Spleen (tissue), 11 donors: ENCODE measurements at regions not wholly inside any gene's neighbourhood (a gene's known extent, or its start where the extent isn't known, plus 50 kb on each side); places are given as distances from the start of the nearest gene placed in this dataset.

Source experiments
- DNase-seq: peaks from one replicate; pipeline ENCODE4 v3.0.0-alpha.2; 2020
- H3K27ac ChIP-seq, 8 donors: fragments of 200-600 bp; sonication (generic) in 7 of 8; 1 replicate in 4 of 8; 2 replicates in 4 of 8; pipeline versions ENCODE4 v1.5.0 to v1.8.0; 2016 to 2021; ENCODE audit warnings: inconsistent platforms in 4 of 8, mild to moderate bottlenecking in 4 of 8, moderate library complexity in 1 of 8
- H3K27me3 ChIP-seq, 7 donors: fragments of 200-600 bp; sonication (generic) in 6 of 7; replicated peaks in 1 of 7; 1 replicate in 4 of 7; 2 replicates in 3 of 7; pipeline versions ENCODE4 v1.5.0 to v1.8.0; 2016 to 2021; ENCODE audit warnings: inconsistent platforms in 3 of 7, mild to moderate bottlenecking in 1 of 7
- H3K36me3 ChIP-seq, 6 donors: fragments of 200-600 bp; sonication (generic) in 5 of 6; 1 replicate in 4 of 6; 2 replicates in 2 of 6; pipeline versions ENCODE4 v1.5.0 to v1.8.0; 2016 to 2021; ENCODE audit warnings: inconsistent platforms in 2 of 6
- H3K4me1 ChIP-seq, 6 donors: fragments of 200-600 bp; sonication (generic) in 5 of 6; 1 replicate in 3 of 6; 2 replicates in 3 of 6; pipeline versions ENCODE4 v1.5.0 to v1.8.0; 2016 to 2021; ENCODE audit warnings: inconsistent platforms in 3 of 6
- H3K4me3 ChIP-seq, 8 donors: fragments of 200-600 bp; sonication (generic) in 7 of 8; 1 replicate in 4 of 8; 2 replicates in 4 of 8; pipeline versions ENCODE4 v1.5.0 to v1.8.0; 2016 to 2021; ENCODE audit warnings: inconsistent platforms in 4 of 8, mild to moderate bottlenecking in 4 of 8, moderate library complexity in 2 of 8
- H3K9me3 ChIP-seq, 8 donors: fragments of 200-600 bp; sonication (generic) in 7 of 8; 1 replicate in 4 of 8; 2 replicates in 4 of 8; pipeline versions ENCODE4 v1.5.0 to v1.8.0; 2016 to 2021; ENCODE audit warnings: inconsistent platforms in 4 of 8
- POLR2A ChIP-seq, 3 donors: fragments of 450-650 bp; IDR thresholded peaks; one replicate each; pipeline ENCODE4 v1.5.1; 2017; ENCODE audit warnings: antibody characterized with exemption in 3 of 3, mild to moderate bottlenecking in 1 of 3
- POLR2AphosphoS5 ChIP-seq, 3 donors: sonication (generic); formaldehyde crosslinking; IDR thresholded peaks; one replicate each; pipeline ENCODE4 v1.5.1; 2017; ENCODE audit warnings: antibody characterized with exemption in 3 of 3
- WGBS, 5 donors: extraction: QIAGEN DNeasy Blood & Tissue Kit in 3 of 5; methylation state at CpG; one replicate each; pipeline versions ENCODE4 v1.1.5 to v1.1.7; 2013 to 2018; 5-methylcytosine and 5-hydroxymethylcytosine counted together
- intact Hi-C: fragments of 100-400 bp; cut with DNase I; formaldehyde crosslinking; loops from one replicate; pipeline ENCODE4 v1.15.0; 2023; ENCODE audit warnings: low total_unique reads
- TF ChIP-seq, protein P1 (sequence below), 11 experiments: fragments of 200-600 bp in 7 of 11; fragments of 450-650 bp in 4 of 11; sonication (generic) in 4 of 11; IDR thresholded peaks in 8 of 11; conservative IDR thresholded peaks in 3 of 11; 1 replicate in 7 of 11; 2 replicates in 4 of 11; pipeline versions ENCODE4 v1.4.0 to v1.8.0; 2016 to 2021; ENCODE audit warnings: antibody characterized with exemption in 11 of 11, inconsistent platforms in 4 of 11, mild to moderate bottlenecking in 1 of 11
- donor health status: healthy with polysubstance abuse.
- donor health status: DM: no; HTN: no; CAD: no; lungs with moderate emphysema.
- donor health status: DM: no; HTN: no; CAD: no.
- donor health status: Bipolar disorder and iron deficiency.
- donor health status: healthy.
- donor health status: DM: no; HTN: no; CAD: no.
- donor health status: DM: yes; HTN: yes; CAD: no.

DNA sequence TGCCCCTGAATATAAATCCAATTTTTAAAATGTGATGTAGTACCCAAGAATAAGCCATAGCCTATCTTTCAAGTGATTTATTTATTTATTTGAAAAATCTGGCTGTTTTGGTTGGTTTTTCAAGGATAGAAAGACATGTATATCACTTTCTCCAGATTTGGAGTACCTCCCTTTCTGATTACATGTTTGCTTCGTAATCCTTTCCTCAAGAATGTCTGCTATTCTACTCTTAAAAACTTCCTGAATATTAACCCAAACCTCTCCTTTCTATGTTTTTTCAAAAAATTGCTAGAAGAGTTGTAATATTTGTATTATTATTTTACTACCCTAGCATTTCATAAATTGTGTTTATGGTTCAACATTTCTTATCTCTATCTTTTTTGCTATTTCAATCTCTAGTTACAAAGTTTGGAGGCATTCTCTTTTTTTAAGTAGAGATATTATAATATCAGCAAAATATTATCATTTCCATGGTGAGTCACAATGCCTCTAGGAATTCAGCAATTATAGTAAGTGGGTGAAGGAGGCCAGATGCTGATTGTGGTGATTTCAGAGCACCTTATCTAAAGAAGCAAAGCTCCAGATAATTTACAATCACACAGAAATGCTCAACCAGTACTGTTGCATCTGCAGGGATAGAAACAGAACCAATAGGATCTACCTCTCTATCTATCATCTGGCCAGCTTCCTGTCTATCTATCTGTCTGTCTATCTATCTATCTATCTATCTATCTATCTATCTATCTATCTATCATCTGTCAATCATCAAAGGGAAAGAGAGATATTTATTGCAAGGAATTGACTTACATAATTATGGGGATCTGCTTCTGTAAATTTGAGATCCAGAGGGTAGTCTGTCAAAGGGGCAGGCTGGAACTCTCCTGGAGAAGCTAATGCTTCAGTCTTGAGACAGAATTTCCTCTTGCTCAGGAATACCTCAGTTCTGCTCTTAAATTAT lies 412.5 kb upstream of the SEMA3C start:
- DNase-seq, result no peak
- intact Hi-C loops, result no loop called here
- Histone ChIP-seq H3K4me1 (no peaks in the 10 kb centered on the region), H3K4me3 (no peak overlapping the region), H3K27me3 (no peaks in the 10 kb centered on the region), H3K36me3 (no peaks in the 10 kb centered on the region), H3K9me3 (peaks cover 0 to 14% (median 9%) of the 10 kb centered on the region in 8 donors), H3K27ac (no peak overlapping the region)
- 39 to 64% (median 53%) methylated on average over 1 of the region's 1 CpG for WGBS, 5 donors
- TF ChIP-seq, protein P1, sequence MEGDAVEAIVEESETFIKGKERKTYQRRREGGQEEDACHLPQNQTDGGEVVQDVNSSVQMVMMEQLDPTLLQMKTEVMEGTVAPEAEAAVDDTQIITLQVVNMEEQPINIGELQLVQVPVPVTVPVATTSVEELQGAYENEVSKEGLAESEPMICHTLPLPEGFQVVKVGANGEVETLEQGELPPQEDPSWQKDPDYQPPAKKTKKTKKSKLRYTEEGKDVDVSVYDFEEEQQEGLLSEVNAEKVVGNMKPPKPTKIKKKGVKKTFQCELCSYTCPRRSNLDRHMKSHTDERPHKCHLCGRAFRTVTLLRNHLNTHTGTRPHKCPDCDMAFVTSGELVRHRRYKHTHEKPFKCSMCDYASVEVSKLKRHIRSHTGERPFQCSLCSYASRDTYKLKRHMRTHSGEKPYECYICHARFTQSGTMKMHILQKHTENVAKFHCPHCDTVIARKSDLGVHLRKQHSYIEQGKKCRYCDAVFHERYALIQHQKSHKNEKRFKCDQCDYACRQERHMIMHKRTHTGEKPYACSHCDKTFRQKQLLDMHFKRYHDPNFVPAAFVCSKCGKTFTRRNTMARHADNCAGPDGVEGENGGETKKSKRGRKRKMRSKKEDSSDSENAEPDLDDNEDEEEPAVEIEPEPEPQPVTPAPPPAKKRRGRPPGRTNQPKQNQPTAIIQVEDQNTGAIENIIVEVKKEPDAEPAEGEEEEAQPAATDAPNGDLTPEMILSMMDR (IDR thresholded peaks at IDR 0.05 in 8 of 11, conservative IDR thresholded peaks at IDR 0.05 in 3 of 11), result no peak
- no peak for TF ChIP-seq POLR2AphosphoS5 (IDR thresholded peaks at IDR 0.05)
- TF ChIP-seq POLR2A (IDR thresholded peaks at IDR 0.05), result no peak

DNA sequence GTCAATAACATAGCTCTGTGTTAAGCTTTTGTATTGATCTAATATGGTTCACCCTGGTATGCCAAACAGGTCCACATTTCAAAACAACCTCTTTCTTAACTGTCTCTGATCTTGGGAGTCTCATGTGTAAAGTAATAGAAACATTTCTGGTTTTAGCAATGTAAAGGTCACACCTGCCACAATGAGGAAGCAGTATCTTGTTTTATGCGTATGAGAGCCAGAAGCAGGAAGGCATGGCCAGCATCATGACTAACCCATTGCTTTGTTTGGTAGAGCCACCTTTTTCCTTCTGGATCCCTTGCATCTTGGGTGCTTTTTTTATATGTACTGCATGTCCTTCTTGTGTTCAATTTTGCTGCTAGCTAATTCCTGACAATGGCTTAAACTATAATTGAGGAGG lies 411.3 kb upstream of the SEMA3C start:
- Histone ChIP-seq H3K27ac (no peak overlapping the region), H3K36me3 (no peaks in the 10 kb centered on the region), H3K4me3 (no peak overlapping the region), H3K9me3 (peaks cover 0 to 18% (median 8%) of the 10 kb centered on the region in 8 donors), H3K4me1 (no peaks in the 10 kb centered on the region), H3K27me3 (no peaks in the 10 kb centered on the region)
- DNase-seq, result no peak
- 58 to 76% (median 66%) methylated on average over 1 of the region's 1 CpG for WGBS, 5 donors
- intact Hi-C loops, result no loop called here
- TF ChIP-seq, protein P1 (IDR thresholded peaks at IDR 0.05 in 8 of 11, conservative IDR thresholded peaks at IDR 0.05 in 3 of 11), result no peak
- TF ChIP-seq POLR2AphosphoS5 (IDR thresholded peaks at IDR 0.05) (no peak), POLR2A (IDR thresholded peaks at IDR 0.05) (no peak)

GRCh38 chr7:81327468-81328266 lies 408.8 kb upstream of the SEMA3C start:
- Histone ChIP-seq H3K27me3 (no peaks in the 10 kb centered on the region), H3K4me3 (no peak overlapping the region), H3K9me3 (peaks cover 0 to 18% (median 8%) of the 10 kb centered on the region in 8 donors), H3K36me3 (no peaks in the 10 kb centered on the region), H3K27ac (no peak overlapping the region), H3K4me1 (no peaks in the 10 kb centered on the region)
- WGBS, 5 donors, result 70 to 83% (median 77%) methylated on average over 4 of the region's 4 CpGs
- TF ChIP-seq, protein P1 (IDR thresholded peaks at IDR 0.05 in 8 of 11, conservative IDR thresholded peaks at IDR 0.05 in 3 of 11), result no peak
- TF ChIP-seq POLR2AphosphoS5 (IDR thresholded peaks at IDR 0.05) (no peak), POLR2A (IDR thresholded peaks at IDR 0.05) (no peak)
- intact Hi-C loops, result no loop called here
- no peak for DNase-seq

DNA sequence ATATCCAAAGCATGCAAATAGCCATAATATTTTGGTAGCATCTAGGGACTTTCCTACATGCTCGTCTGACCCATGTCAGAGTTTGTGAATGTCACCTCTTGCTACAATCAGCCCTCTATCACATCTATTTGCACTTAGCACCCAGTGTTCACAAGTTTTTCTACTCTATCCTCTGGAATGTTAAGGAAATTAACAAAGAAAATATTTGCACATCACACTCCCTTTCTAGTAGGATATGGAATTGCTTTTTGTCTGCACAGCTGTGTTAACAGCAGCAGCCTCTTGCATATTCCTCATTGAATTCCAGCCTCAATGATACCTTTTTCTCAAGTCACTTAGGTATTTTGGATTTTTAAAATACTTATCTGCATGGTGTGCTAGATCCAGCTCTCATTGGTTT lies 403.1 kb upstream of the SEMA3C start:
- no peak overlapping the region for H3K4me3 ChIP-seq
- H3K27me3 ChIP-seq, result no peaks in the 10 kb centered on the region
- H3K27ac ChIP-seq, result no peak overlapping the region
- TF ChIP-seq, protein P1 (IDR thresholded peaks at IDR 0.05 in 8 of 11, conservative IDR thresholded peaks at IDR 0.05 in 3 of 11), result no peak
- TF ChIP-seq POLR2A (IDR thresholded peaks at IDR 0.05) (no peak), POLR2AphosphoS5 (IDR thresholded peaks at IDR 0.05) (no peak)
- DNase-seq, result no peak
- no peaks in the 10 kb centered on the region for H3K4me1 ChIP-seq
- 63 to 83% (median 72%) methylated on average over 1 of the region's 1 CpG for WGBS, 5 donors
- H3K9me3 ChIP-seq, result peaks cover 0 to 14% (median 6%) of the 10 kb centered on the region in 8 donors
- intact Hi-C loops, result no loop called here
- H3K36me3 ChIP-seq, result no peaks in the 10 kb centered on the region
